ENCODE measurements at regions not wholly inside any gene's neighbourhood (a gene's known extent, or its start where the extent isn't known, plus 50 kb on each side); places are given as distances from the start of the nearest gene placed in this dataset.

DNA sequence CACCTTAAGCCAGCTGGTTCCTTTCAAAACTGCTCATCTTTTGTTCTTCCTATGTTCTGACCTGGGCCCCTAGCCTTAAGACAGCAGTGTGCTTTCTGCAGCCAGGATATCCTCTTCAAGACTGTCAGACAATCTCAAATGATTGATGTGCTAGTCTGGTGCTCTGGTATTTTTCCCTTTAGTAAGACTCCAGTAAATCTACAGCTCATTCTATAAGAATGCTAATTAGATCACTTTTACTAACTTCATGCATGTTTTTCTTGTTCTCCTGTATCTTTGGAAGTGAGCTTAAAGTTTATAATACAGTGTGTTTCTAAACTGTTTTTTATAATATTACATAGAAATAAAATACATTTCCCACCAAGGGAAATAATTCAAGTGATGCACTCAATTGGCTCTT lies 220.9 kb upstream of the NANOGP8 start:
- ATAC-seq (ENCODE audit: insufficient read depth, low read depth) (no peak), DNase-seq (no peak)
- H3K27me3 ChIP-seq (ENCODE audit: insufficient read depth, low read length, poor library complexity) = no peaks in the 10 kb centered on the region
- no peaks in the 10 kb centered on the region for H3K4me1 ChIP-seq (ENCODE audit: insufficient read depth, low read length)
- no peak overlapping the region for H2AFZ ChIP-seq (ENCODE audit: low read depth, low read length)
- no peaks in the 10 kb centered on the region for H4K20me1 ChIP-seq (ENCODE audit: insufficient read depth, low read length)
- H3K4me2 ChIP-seq (ENCODE audit: insufficient read depth, low read length) = no peak overlapping the region
- TF ChIP-seq, protein P1, sequence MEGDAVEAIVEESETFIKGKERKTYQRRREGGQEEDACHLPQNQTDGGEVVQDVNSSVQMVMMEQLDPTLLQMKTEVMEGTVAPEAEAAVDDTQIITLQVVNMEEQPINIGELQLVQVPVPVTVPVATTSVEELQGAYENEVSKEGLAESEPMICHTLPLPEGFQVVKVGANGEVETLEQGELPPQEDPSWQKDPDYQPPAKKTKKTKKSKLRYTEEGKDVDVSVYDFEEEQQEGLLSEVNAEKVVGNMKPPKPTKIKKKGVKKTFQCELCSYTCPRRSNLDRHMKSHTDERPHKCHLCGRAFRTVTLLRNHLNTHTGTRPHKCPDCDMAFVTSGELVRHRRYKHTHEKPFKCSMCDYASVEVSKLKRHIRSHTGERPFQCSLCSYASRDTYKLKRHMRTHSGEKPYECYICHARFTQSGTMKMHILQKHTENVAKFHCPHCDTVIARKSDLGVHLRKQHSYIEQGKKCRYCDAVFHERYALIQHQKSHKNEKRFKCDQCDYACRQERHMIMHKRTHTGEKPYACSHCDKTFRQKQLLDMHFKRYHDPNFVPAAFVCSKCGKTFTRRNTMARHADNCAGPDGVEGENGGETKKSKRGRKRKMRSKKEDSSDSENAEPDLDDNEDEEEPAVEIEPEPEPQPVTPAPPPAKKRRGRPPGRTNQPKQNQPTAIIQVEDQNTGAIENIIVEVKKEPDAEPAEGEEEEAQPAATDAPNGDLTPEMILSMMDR (IDR thresholded peaks at IDR 0.05; ENCODE audit: borderline replicate concordance, extremely low read depth, low read length, poor library complexity, severe bottlenecking) = no peak
- no peak for TF ChIP-seq EZH2 (IDR thresholded peaks at IDR 0.05; ENCODE audit: borderline replicate concordance, low read depth, low read length, severe bottlenecking)
- no peaks in the 10 kb centered on the region for H3K36me3 ChIP-seq (ENCODE audit: insufficient read depth, low read length)
- H3K79me2 ChIP-seq (ENCODE audit: insufficient read depth, low read length) = no peaks in the 10 kb centered on the region
- no peak overlapping the region for H3K27ac ChIP-seq (ENCODE audit: low read length)
- H3K9me3 ChIP-seq (ENCODE audit: insufficient read depth, low read length, severe bottlenecking) = no peaks in the 10 kb centered on the region
- H3K4me3 ChIP-seq (ENCODE audit: low read depth in 1 of 2, low read length in 2 of 2) = no peak overlapping the region
- H3K9ac ChIP-seq (ENCODE audit: low read depth, low read length) = no peak overlapping the region

DNA sequence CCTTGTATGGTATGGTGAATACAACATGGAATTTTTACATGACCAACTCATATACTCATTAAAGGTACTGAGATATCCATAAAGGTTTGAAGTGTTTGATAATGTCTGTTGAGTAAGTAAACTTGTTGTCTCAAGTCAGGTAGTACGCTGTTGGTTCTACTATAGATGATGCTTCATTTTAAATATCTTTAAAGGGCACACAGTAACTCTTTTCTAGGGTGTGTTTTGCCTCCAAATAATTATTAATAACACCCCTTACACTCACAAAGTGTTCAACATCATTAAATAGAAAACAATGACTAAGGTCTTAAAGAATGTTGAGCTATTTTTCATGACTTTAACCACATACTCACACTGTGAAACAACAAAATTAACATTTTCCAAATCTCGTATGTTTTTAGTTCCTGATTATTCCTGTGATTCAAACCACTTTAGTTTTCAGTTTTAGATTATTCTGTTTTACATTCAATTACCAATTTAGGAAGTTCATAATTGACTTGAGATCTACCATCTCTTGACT lies 220.0 kb upstream of the NANOGP8 start:
- Histone ChIP-seq H3K27ac (ENCODE audit: low read length) (no peak overlapping the region), H3K9me3 (ENCODE audit: insufficient read depth, low read length, severe bottlenecking) (no peaks in the 10 kb centered on the region), H3K4me1 (ENCODE audit: insufficient read depth, low read length) (no peaks in the 10 kb centered on the region), H3K79me2 (ENCODE audit: insufficient read depth, low read length) (no peaks in the 10 kb centered on the region), H3K27me3 (ENCODE audit: insufficient read depth, low read length, poor library complexity) (no peaks in the 10 kb centered on the region), H4K20me1 (ENCODE audit: insufficient read depth, low read length) (no peaks in the 10 kb centered on the region), H3K36me3 (ENCODE audit: insufficient read depth, low read length) (no peaks in the 10 kb centered on the region), H3K4me3 (ENCODE audit: low read depth in 1 of 2, low read length in 2 of 2) (no peak overlapping the region), H3K4me2 (ENCODE audit: insufficient read depth, low read length) (no peak overlapping the region), H3K9ac (ENCODE audit: low read depth, low read length) (no peak overlapping the region), H2AFZ (ENCODE audit: low read depth, low read length) (no peak overlapping the region)
- ATAC-seq (ENCODE audit: insufficient read depth, low read depth) (no peak), DNase-seq (no peak)
- no peak for TF ChIP-seq EZH2 (IDR thresholded peaks at IDR 0.05; ENCODE audit: borderline replicate concordance, low read depth, low read length, severe bottlenecking)
- TF ChIP-seq, protein P1 (IDR thresholded peaks at IDR 0.05; ENCODE audit: borderline replicate concordance, extremely low read depth, low read length, poor library complexity, severe bottlenecking) = no peak

GRCh38 chr15:35304389-35304788 lies 219.3 kb upstream of the NANOGP8 start:
- H3K4me3 ChIP-seq (ENCODE audit: low read depth in 1 of 2, low read length in 2 of 2) = no peak overlapping the region
- no peaks in the 10 kb centered on the region for H3K27me3 ChIP-seq (ENCODE audit: insufficient read depth, low read length, poor library complexity)
- no peak for TF ChIP-seq EZH2 (IDR thresholded peaks at IDR 0.05; ENCODE audit: borderline replicate concordance, low read depth, low read length, severe bottlenecking)
- TF ChIP-seq, protein P1 (IDR thresholded peaks at IDR 0.05; ENCODE audit: borderline replicate concordance, extremely low read depth, low read length, poor library complexity, severe bottlenecking) = no peak
- DNase-seq (no peak), ATAC-seq (ENCODE audit: insufficient read depth, low read depth) (no peak)
- H3K79me2 ChIP-seq (ENCODE audit: insufficient read depth, low read length) = no peaks in the 10 kb centered on the region
- H3K36me3 ChIP-seq (ENCODE audit: insufficient read depth, low read length) = no peaks in the 10 kb centered on the region
- no peak overlapping the region for H3K27ac ChIP-seq (ENCODE audit: low read length)
- H2AFZ ChIP-seq (ENCODE audit: low read depth, low read length) = no peak overlapping the region
- H4K20me1 ChIP-seq (ENCODE audit: insufficient read depth, low read length) = no peaks in the 10 kb centered on the region
- H3K4me2 ChIP-seq (ENCODE audit: insufficient read depth, low read length) = no peak overlapping the region
- H3K9ac ChIP-seq (ENCODE audit: low read depth, low read length) = no peak overlapping the region
- H3K9me3 ChIP-seq (ENCODE audit: insufficient read depth, low read length, severe bottlenecking) = no peaks in the 10 kb centered on the region
- no peaks in the 10 kb centered on the region for H3K4me1 ChIP-seq (ENCODE audit: insufficient read depth, low read length)

DNA sequence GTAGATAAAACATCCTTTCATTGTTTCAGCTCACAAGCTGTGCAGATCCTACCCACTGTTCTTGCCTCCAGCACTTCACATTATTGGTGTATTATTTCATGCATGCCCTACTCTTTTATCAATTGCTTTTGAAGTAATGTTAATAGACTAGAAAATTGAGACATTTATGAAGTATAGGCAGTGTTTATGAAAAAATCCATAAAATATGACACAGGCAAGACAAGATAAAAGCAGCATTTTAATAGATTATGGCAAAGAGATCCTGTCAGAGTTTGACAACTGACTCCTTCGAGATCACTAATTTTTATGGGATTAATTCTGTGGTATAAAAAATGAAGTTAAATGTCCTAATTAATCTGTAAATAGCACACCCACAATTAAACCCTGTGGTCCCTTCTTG lies 217.2 kb upstream of the NANOGP8 start:
- Histone ChIP-seq H3K27ac (ENCODE audit: low read length) (no peak overlapping the region), H3K27me3 (ENCODE audit: insufficient read depth, low read length, poor library complexity) (no peaks in the 10 kb centered on the region), H3K9me3 (ENCODE audit: insufficient read depth, low read length, severe bottlenecking) (no peaks in the 10 kb centered on the region), H3K9ac (ENCODE audit: low read depth, low read length) (no peak overlapping the region), H4K20me1 (ENCODE audit: insufficient read depth, low read length) (no peaks in the 10 kb centered on the region), H3K4me2 (ENCODE audit: insufficient read depth, low read length) (no peak overlapping the region), H3K4me1 (ENCODE audit: insufficient read depth, low read length) (no peaks in the 10 kb centered on the region), H2AFZ (ENCODE audit: low read depth, low read length) (no peak overlapping the region), H3K79me2 (ENCODE audit: insufficient read depth, low read length) (no peaks in the 10 kb centered on the region), H3K4me3 (ENCODE audit: low read depth in 1 of 2, low read length in 2 of 2) (no peak overlapping the region), H3K36me3 (ENCODE audit: insufficient read depth, low read length) (no peaks in the 10 kb centered on the region)
- DNase-seq (no peak), ATAC-seq (ENCODE audit: insufficient read depth, low read depth) (no peak)
- TF ChIP-seq, protein P1 (IDR thresholded peaks at IDR 0.05; ENCODE audit: borderline replicate concordance, extremely low read depth, low read length, poor library complexity, severe bottlenecking) = no peak
- TF ChIP-seq EZH2 (IDR thresholded peaks at IDR 0.05; ENCODE audit: borderline replicate concordance, low read depth, low read length, severe bottlenecking) = no peak
